Fibroblast of lung (primary cell): ENCODE measurements at regions not wholly inside any gene's neighbourhood (a gene's known extent, or its start where the extent isn't known, plus 50 kb on each side); places are given as distances from the start of the nearest gene placed in this dataset.

Experiments used
- EZH2 ChIP-seq: IDR thresholded peaks from 2 replicates; pipeline ENCODE4 v1.5.1; 2012; ENCODE audit warnings: low read length, control low read depth, mild to moderate bottlenecking; ENCODE audit errors: missing control alignments
- TF ChIP-seq, protein P1 (sequence below), 2 donors: IDR thresholded peaks in 1 of 2; conservative IDR thresholded peaks in 1 of 2; 1 replicate in 1 of 2; 2 replicates in 1 of 2; pipeline ENCODE4 v1.5.1; 2011 to 2012; ENCODE audit warnings: low read length in 2 of 2, control low read depth in 1 of 2, inconsistent platforms in 1 of 2, low read depth in 1 of 2, mild to moderate bottlenecking in 1 of 2

DNA sequence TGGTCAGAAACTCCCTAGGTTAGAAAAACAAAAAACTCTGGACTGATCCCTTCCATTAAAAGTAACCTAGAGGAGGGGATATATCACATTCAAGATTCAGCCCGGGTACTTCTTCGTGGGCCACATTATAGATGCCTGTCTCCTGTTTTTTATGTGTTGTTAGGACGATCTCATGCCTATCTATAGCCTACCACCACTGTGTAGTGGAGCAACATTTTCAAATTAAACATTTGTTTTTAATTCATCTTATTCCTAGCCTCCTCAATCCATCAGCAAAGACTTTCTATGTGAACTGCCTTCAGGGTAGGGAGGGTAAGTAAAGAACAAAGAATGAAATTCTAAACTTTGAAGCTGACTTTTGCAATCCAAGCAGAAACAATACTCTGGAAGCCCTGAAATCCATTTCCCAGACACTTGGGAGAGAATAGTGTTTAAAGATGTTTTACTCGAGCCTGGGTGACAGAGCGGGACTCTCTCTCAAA lies 379.4 kb downstream of the ANXA1 start:
- TF ChIP-seq, protein P1, sequence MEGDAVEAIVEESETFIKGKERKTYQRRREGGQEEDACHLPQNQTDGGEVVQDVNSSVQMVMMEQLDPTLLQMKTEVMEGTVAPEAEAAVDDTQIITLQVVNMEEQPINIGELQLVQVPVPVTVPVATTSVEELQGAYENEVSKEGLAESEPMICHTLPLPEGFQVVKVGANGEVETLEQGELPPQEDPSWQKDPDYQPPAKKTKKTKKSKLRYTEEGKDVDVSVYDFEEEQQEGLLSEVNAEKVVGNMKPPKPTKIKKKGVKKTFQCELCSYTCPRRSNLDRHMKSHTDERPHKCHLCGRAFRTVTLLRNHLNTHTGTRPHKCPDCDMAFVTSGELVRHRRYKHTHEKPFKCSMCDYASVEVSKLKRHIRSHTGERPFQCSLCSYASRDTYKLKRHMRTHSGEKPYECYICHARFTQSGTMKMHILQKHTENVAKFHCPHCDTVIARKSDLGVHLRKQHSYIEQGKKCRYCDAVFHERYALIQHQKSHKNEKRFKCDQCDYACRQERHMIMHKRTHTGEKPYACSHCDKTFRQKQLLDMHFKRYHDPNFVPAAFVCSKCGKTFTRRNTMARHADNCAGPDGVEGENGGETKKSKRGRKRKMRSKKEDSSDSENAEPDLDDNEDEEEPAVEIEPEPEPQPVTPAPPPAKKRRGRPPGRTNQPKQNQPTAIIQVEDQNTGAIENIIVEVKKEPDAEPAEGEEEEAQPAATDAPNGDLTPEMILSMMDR (conservative IDR thresholded peaks at IDR 0.05 in 1 of 2, IDR thresholded peaks at IDR 0.05 in 1 of 2; ENCODE audit: low read depth in 1 of 2, low read length in 2 of 2): no peak
- no peak for TF ChIP-seq EZH2
